ENCODE measurements at regions not wholly inside any gene's neighbourhood (a gene's known extent, or its start where the extent isn't known, plus 50 kb on each side); places are given as distances from the start of the nearest gene placed in this dataset.

DNA sequence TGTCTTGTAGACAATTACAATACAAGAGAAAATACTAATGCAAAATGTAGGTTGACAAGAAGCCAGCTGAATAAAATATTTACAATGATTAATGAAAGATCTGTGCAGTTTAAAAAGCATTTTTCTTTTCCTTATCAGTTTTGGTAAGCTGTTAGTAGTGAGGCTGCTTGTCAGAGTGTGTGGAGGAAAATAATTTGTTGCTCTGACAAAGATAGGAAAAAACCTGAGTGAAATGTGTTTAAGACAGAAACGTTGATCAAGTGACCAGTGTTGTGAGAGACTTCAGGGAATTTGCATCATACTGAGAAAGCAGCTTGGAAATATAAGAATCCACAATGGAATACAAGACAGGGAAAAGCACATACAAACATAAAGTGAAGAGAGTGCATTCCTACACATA is 360.3 kb upstream of the CDH18 start (continued):
- TF ChIP-seq, protein P1, sequence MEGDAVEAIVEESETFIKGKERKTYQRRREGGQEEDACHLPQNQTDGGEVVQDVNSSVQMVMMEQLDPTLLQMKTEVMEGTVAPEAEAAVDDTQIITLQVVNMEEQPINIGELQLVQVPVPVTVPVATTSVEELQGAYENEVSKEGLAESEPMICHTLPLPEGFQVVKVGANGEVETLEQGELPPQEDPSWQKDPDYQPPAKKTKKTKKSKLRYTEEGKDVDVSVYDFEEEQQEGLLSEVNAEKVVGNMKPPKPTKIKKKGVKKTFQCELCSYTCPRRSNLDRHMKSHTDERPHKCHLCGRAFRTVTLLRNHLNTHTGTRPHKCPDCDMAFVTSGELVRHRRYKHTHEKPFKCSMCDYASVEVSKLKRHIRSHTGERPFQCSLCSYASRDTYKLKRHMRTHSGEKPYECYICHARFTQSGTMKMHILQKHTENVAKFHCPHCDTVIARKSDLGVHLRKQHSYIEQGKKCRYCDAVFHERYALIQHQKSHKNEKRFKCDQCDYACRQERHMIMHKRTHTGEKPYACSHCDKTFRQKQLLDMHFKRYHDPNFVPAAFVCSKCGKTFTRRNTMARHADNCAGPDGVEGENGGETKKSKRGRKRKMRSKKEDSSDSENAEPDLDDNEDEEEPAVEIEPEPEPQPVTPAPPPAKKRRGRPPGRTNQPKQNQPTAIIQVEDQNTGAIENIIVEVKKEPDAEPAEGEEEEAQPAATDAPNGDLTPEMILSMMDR (IDR thresholded peaks at IDR 0.05; ENCODE audit: low read depth, low read length, missing input control) = no peak
- TF ChIP-seq, protein P2, sequence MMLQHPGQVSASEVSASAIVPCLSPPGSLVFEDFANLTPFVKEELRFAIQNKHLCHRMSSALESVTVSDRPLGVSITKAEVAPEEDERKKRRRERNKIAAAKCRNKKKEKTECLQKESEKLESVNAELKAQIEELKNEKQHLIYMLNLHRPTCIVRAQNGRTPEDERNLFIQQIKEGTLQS (IDR thresholded peaks at IDR 0.05) = no peak

DNA sequence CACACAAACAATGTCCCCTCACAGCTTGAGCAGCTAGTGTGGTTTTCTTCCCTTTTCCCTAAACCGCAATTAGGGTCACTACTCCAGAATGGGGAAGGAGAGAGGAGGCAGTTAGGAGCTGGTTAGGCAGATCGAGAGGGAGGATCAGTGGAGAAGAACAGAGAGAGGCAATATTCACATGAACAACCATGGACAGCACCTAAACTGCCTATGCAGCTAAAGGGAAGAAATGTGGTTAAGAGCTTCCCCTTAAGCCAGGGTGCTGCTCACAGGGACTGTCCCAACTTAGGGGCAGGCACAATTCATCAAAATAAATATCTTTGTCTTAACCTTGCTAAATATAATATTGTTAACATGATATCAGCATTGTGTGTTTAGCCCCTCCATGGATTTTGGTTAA is 359.3 kb upstream of the CDH18 start:
- H3K27me3 ChIP-seq (ENCODE audit: control insufficient read depth in 4 of 4, insufficient read depth in 4 of 4, low read length in 3 of 4) = no peaks in the 10 kb centered on the region
- no peaks in the 10 kb centered on the region for H3K4me1 ChIP-seq (ENCODE audit: control insufficient read depth in 4 of 4, insufficient read depth in 4 of 4, low read length in 3 of 4)
- DNase-seq (ENCODE audit: low spot score) = no peak
- H3K9me3 ChIP-seq (ENCODE audit: control insufficient read depth in 4 of 4, low read length in 3 of 4) = peaks cover 8 to 12% (median 8%) of the 10 kb centered on the region in 4 donors
- H3K27ac ChIP-seq (ENCODE audit: low read depth in 1 of 2, low read length in 2 of 2) = no peak overlapping the region
- no peaks in the 10 kb centered on the region for H3K36me3 ChIP-seq (ENCODE audit: control insufficient read depth in 4 of 4, insufficient read depth in 3 of 4, low read depth in 1 of 4, low read length in 3 of 4)
- H3K4me3 ChIP-seq (ENCODE audit: low read depth in 1 of 3, low read length in 3 of 3) = peak overlapping the region in 1 of 3 donors; percentile 23
- no peak overlapping the region for H3K9ac ChIP-seq (ENCODE audit: low read depth in 1 of 2, low read length in 2 of 2)
- WGBS = 76% methylated on average over 2 of the region's 2 CpGs
- no peak for TF ChIP-seq FOXA2 (IDR thresholded peaks at IDR 0.05)
- TF ChIP-seq, protein P2 (IDR thresholded peaks at IDR 0.05) = no peak
- no peak for TF ChIP-seq YY1 (IDR thresholded peaks at IDR 0.05)
- no peak for TF ChIP-seq NR2F2 (IDR thresholded peaks at IDR 0.05)
- no peak for TF ChIP-seq SP1 (IDR thresholded peaks at IDR 0.05)
- TF ChIP-seq, protein P3, sequence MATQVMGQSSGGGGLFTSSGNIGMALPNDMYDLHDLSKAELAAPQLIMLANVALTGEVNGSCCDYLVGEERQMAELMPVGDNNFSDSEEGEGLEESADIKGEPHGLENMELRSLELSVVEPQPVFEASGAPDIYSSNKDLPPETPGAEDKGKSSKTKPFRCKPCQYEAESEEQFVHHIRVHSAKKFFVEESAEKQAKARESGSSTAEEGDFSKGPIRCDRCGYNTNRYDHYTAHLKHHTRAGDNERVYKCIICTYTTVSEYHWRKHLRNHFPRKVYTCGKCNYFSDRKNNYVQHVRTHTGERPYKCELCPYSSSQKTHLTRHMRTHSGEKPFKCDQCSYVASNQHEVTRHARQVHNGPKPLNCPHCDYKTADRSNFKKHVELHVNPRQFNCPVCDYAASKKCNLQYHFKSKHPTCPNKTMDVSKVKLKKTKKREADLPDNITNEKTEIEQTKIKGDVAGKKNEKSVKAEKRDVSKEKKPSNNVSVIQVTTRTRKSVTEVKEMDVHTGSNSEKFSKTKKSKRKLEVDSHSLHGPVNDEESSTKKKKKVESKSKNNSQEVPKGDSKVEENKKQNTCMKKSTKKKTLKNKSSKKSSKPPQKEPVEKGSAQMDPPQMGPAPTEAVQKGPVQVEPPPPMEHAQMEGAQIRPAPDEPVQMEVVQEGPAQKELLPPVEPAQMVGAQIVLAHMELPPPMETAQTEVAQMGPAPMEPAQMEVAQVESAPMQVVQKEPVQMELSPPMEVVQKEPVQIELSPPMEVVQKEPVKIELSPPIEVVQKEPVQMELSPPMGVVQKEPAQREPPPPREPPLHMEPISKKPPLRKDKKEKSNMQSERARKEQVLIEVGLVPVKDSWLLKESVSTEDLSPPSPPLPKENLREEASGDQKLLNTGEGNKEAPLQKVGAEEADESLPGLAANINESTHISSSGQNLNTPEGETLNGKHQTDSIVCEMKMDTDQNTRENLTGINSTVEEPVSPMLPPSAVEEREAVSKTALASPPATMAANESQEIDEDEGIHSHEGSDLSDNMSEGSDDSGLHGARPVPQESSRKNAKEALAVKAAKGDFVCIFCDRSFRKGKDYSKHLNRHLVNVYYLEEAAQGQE (IDR thresholded peaks at IDR 0.05) = no peak
- TF ChIP-seq RXRA (IDR thresholded peaks at IDR 0.05) = no peak
- TF ChIP-seq JUND (IDR thresholded peaks at IDR 0.05) = no peak
- no peak for TF ChIP-seq GABPA (IDR thresholded peaks at IDR 0.05 in 1 of 2, conservative IDR thresholded peaks at IDR 0.05 in 1 of 2)
- no peak for TF ChIP-seq HNF4A (conservative IDR thresholded peaks at IDR 0.05)
- TF ChIP-seq FOXA1 (IDR thresholded peaks at IDR 0.05) = no peak
- TF ChIP-seq RAD21 (IDR thresholded peaks at IDR 0.05) = no peak
- TF ChIP-seq, protein P1 (IDR thresholded peaks at IDR 0.05; ENCODE audit: low read depth, low read length, missing input control) = no peak
- TF ChIP-seq, protein P4, sequence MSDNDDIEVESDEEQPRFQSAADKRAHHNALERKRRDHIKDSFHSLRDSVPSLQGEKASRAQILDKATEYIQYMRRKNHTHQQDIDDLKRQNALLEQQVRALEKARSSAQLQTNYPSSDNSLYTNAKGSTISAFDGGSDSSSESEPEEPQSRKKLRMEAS (IDR thresholded peaks at IDR 0.05) = no peak
- TF ChIP-seq EGR1 (IDR thresholded peaks at IDR 0.05; ENCODE audit: low read depth in 2 of 2) = no peak
- TF ChIP-seq, protein P5, sequence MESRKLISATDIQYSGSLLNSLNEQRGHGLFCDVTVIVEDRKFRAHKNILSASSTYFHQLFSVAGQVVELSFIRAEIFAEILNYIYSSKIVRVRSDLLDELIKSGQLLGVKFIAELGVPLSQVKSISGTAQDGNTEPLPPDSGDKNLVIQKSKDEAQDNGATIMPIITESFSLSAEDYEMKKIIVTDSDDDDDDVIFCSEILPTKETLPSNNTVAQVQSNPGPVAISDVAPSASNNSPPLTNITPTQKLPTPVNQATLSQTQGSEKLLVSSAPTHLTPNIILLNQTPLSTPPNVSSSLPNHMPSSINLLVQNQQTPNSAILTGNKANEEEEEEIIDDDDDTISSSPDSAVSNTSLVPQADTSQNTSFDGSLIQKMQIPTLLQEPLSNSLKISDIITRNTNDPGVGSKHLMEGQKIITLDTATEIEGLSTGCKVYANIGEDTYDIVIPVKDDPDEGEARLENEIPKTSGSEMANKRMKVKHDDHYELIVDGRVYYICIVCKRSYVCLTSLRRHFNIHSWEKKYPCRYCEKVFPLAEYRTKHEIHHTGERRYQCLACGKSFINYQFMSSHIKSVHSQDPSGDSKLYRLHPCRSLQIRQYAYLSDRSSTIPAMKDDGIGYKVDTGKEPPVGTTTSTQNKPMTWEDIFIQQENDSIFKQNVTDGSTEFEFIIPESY (IDR thresholded peaks at IDR 0.05) = no peak
- TF ChIP-seq TAF1 (conservative IDR thresholded peaks at IDR 0.05) = no peak
- no peak for TF ChIP-seq HNF4G (IDR thresholded peaks at IDR 0.05)
